SU-DHL-6 (cell line): ENCODE measurements at regions not wholly inside any gene's neighbourhood (a gene's known extent, or its start where the extent isn't known, plus 50 kb on each side); places are given as distances from the start of the nearest gene placed in this dataset.

Source experiments
- EZH2phosphoT487 ChIP-seq: fragments of 200-600 bp; sonication (generic), shearing (Covaris generic); conservative IDR thresholded peaks from 2 replicates; pipeline ENCODE4 v1.6.1; 2018; ENCODE audit warnings: mild to moderate bottlenecking, antibody characterized with exemption, low read length, moderate library complexity, mixed read lengths
- TF ChIP-seq, protein P1 (sequence below): fragments of 200-600 bp; sonication (generic); IDR thresholded peaks from one replicate; pipeline ENCODE4 v1.5.1; 2017; ENCODE audit warnings: antibody characterized with exemption, mild to moderate bottlenecking, low read length, moderate library complexity; ENCODE audit not compliant: insufficient read depth, poor library complexity, severe bottlenecking

DNA sequence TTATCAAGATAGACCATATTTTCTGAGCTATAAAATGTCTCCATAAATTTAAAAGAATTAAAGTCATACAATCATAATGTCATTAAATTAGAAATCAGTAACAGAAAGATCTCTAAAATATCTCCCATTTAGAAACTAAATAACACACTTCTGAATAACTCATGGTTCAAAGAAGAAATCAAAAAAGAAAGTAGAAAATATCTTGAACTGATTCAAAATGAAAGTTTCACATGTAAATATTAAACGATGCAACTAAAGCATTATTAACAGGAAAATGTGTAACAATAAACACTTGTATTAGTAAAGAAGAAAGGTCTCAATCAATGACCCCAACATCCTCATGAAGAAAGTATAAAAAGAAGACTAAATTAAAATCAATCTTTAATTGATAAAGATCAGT, 50.5 kb upstream of the PZP start:
- TF ChIP-seq, protein P1, sequence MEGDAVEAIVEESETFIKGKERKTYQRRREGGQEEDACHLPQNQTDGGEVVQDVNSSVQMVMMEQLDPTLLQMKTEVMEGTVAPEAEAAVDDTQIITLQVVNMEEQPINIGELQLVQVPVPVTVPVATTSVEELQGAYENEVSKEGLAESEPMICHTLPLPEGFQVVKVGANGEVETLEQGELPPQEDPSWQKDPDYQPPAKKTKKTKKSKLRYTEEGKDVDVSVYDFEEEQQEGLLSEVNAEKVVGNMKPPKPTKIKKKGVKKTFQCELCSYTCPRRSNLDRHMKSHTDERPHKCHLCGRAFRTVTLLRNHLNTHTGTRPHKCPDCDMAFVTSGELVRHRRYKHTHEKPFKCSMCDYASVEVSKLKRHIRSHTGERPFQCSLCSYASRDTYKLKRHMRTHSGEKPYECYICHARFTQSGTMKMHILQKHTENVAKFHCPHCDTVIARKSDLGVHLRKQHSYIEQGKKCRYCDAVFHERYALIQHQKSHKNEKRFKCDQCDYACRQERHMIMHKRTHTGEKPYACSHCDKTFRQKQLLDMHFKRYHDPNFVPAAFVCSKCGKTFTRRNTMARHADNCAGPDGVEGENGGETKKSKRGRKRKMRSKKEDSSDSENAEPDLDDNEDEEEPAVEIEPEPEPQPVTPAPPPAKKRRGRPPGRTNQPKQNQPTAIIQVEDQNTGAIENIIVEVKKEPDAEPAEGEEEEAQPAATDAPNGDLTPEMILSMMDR: no peak
- no peak for TF ChIP-seq EZH2phosphoT487
